AG04449 (cell line): ENCODE measurements at regions not wholly inside any gene's neighbourhood (a gene's known extent, or its start where the extent isn't known, plus 50 kb on each side); places are given as distances from the start of the nearest gene placed in this dataset.

Source experiments
- CTCF ChIA-PET: fragments of 350-600 bp; formaldehyde crosslinking; extraction: SDS; loops from one replicate; lab custom pipeline; 2021; ENCODE audit warnings: antibody characterized with exemption; lab: Yijun Ruan, JAX
- POLR2A ChIA-PET: fragments of 400-600, 350-600 bp; formaldehyde crosslinking; extraction: SDS; loops from one replicate; lab custom pipeline; 2020; ENCODE audit warnings: antibody characterized with exemption, inconsistent platforms; lab: Yijun Ruan, JAX
- DNase-seq: peaks from one replicate; pipeline ENCODE4 v3.0.0-alpha.2; 2010; ENCODE audit warnings: low read depth, low spot score
- H3K4me3 ChIP-seq: 2 replicates; pipeline ENCODE4 v1.5.1; 2011; ENCODE audit warnings: low read depth, mild to moderate bottlenecking, control low read depth, low read length
- TF ChIP-seq, protein P1 (sequence below): IDR thresholded peaks from one replicate; pipeline ENCODE4 v1.5.1; 2011; ENCODE audit warnings: mild to moderate bottlenecking, moderate library complexity, low read length, control low read depth, inconsistent platforms; ENCODE audit not compliant: insufficient read depth; ENCODE audit errors: missing control alignments

DNA sequence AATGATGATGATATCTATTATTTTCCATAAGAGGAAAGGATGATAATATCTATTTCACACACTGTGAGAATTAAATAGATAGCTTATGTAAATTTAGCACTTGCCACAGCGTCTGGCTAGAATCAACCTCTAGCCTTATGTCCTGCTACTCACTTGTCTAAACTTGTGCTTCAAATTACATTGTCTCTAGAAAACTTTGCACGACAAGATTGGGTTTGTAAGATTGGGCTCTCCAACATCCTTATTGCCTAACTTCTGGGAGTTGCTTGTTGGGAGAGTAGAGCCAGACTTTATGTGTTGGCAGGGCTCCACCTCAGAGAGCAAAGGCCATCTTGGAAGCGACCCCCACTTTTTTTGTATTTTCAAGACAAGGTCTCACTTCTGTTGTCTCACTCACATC lies 50.0 kb upstream of the POGK start:
- DNase-seq, result no peak
- POLR2A ChIA-PET, result no interaction called here
- no peak overlapping the region for H3K4me3 ChIP-seq
- CTCF ChIA-PET, result no interaction called here
- TF ChIP-seq, protein P1, sequence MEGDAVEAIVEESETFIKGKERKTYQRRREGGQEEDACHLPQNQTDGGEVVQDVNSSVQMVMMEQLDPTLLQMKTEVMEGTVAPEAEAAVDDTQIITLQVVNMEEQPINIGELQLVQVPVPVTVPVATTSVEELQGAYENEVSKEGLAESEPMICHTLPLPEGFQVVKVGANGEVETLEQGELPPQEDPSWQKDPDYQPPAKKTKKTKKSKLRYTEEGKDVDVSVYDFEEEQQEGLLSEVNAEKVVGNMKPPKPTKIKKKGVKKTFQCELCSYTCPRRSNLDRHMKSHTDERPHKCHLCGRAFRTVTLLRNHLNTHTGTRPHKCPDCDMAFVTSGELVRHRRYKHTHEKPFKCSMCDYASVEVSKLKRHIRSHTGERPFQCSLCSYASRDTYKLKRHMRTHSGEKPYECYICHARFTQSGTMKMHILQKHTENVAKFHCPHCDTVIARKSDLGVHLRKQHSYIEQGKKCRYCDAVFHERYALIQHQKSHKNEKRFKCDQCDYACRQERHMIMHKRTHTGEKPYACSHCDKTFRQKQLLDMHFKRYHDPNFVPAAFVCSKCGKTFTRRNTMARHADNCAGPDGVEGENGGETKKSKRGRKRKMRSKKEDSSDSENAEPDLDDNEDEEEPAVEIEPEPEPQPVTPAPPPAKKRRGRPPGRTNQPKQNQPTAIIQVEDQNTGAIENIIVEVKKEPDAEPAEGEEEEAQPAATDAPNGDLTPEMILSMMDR, result no peak
